Panc1 (cell line): ENCODE measurements at regions not wholly inside any gene's neighbourhood (a gene's known extent, or its start where the extent isn't known, plus 50 kb on each side); places are given as distances from the start of the nearest gene placed in this dataset.

Source experiments
- CTCF ChIP-seq: fragments of 450-650 bp; IDR thresholded peaks from 2 replicates; pipeline ENCODE4 v1.5.1; 2017; ENCODE audit warnings: mild to moderate bottlenecking
- TCF7L2 ChIP-seq: IDR thresholded peaks from 2 replicates; pipeline ENCODE4 v1.6.1; 2011; ENCODE audit warnings: mild to moderate bottlenecking, low read depth, low read length, inconsistent platforms

DNA sequence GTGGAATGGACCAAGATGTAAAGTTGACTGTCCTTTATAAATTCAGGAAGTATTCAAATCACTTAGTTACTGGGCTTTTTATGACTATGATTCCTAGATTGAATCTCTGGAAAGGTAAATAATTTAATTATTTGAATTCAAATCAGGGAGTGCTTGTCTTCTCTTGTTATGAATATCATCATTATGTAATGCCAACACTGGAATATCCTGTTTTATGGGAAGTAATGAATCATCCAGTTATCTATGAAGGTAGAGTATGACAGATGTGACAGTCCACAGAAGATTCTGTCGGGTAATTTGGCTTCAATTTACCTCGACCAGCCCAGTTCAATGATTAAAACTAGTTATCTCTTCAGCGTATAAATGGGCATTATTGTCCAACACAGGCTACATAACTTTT, 141.0 kb upstream of the NUDT12 start:
- TF ChIP-seq CTCF, result no peak
- no peak for TF ChIP-seq TCF7L2
